AG10803 (cell line): ENCODE measurements at regions not wholly inside any gene's neighbourhood (a gene's known extent, or its start where the extent isn't known, plus 50 kb on each side); places are given as distances from the start of the nearest gene placed in this dataset.

ENCODE experiments used
- DNase-seq: peaks from one replicate; pipeline ENCODE4 v3.0.0; 2010; ENCODE audit warnings: low read depth
- H3K4me3 ChIP-seq: 2 replicates; pipeline ENCODE4 v1.5.1; 2011; ENCODE audit warnings: mild to moderate bottlenecking, low read length, control low read depth
- TF ChIP-seq, protein P1 (sequence below): conservative IDR thresholded peaks from 2 replicates; pipeline ENCODE4 v1.5.1; 2011; ENCODE audit warnings: mild to moderate bottlenecking, low read length, control low read depth, inconsistent platforms

DNA sequence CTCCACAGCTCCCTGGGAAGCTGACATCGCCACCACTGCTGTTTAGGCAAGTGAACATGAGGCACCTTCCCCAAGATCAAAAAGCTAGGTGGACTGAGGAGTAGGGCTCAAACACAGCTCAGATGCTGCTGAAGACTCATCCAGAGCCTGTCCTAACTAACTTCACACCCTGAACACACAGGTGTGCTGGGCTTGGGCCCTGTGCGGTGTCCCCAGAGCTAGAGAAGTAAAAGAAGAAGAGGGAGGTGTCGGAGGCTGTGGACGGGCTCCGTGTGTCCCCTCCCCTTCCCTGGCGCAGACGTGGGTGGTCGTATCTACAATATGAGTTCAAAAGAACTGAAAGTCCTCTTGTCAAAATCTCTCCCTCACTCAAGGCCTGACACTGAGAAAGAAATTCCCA lies 373.4 kb upstream of the MGMT start:
- DNase-seq, result no peak
- TF ChIP-seq, protein P1, sequence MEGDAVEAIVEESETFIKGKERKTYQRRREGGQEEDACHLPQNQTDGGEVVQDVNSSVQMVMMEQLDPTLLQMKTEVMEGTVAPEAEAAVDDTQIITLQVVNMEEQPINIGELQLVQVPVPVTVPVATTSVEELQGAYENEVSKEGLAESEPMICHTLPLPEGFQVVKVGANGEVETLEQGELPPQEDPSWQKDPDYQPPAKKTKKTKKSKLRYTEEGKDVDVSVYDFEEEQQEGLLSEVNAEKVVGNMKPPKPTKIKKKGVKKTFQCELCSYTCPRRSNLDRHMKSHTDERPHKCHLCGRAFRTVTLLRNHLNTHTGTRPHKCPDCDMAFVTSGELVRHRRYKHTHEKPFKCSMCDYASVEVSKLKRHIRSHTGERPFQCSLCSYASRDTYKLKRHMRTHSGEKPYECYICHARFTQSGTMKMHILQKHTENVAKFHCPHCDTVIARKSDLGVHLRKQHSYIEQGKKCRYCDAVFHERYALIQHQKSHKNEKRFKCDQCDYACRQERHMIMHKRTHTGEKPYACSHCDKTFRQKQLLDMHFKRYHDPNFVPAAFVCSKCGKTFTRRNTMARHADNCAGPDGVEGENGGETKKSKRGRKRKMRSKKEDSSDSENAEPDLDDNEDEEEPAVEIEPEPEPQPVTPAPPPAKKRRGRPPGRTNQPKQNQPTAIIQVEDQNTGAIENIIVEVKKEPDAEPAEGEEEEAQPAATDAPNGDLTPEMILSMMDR, result no peak
- H3K4me3 ChIP-seq, result no peak overlapping the region

DNA sequence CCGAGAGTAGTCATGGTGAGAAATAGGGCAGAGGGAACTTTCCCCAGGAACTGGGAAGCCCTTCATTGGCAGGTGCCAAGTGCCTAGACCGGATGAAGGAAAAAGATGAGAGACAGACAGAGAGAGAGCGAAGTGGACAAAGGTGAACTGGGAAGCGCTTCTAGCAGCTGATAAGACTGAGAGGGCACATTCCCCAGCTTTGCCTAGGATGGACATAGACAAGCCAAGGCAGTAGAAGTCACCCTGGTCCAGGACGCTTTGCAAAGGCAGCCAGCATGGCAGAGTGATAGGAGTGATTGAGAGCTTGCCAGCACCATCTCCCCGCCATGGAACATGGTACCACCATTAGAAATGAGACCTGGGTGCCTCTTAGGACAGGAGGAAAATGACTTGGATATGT lies 372.8 kb upstream of the MGMT start:
- no peak for DNase-seq
- no peak overlapping the region for H3K4me3 ChIP-seq
- TF ChIP-seq, protein P1, result no peak

DNA sequence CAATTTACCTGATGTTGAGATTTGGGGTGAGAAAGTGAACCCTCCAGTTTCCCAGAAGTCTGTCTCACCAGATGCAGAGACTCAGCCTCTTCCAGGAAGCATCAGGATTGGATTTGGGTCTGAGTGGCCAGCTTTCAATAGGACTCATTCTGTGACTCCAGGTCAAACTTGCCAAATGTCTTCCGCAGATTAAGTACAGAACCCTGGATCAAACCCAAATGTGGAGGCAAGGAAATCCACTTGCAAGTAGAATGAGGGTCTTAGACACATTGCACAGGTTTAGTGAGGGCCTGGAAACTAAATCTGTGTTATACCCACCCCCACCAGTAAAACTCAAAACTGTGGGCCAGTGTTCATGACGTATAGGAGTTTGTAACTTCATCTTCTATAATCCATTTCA lies 372.2 kb upstream of the MGMT start:
- TF ChIP-seq, protein P1, result no peak
- DNase-seq, result no peak
- H3K4me3 ChIP-seq, result no peak overlapping the region

DNA sequence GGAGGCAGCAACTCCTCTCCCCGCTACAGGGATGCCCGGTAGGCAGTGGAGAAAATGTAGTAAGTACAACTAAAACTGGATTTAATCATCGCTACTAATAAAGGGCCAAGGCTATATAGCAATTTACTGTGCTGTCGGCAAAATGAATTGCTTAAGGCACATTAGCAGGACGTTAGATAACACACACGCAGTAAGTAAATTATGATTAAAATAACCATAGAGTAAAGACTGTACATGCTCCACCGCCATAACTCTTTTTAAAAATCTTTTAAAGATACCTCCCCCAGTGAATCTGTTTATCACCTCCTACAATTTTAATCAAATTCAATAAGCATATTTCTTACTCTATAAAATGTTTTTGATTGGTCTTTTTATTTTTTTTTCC lies 371.4 kb upstream of the MGMT start:
- H3K4me3 ChIP-seq, result no peak overlapping the region
- TF ChIP-seq, protein P1, result no peak
- DNase-seq, result no peak

DNA sequence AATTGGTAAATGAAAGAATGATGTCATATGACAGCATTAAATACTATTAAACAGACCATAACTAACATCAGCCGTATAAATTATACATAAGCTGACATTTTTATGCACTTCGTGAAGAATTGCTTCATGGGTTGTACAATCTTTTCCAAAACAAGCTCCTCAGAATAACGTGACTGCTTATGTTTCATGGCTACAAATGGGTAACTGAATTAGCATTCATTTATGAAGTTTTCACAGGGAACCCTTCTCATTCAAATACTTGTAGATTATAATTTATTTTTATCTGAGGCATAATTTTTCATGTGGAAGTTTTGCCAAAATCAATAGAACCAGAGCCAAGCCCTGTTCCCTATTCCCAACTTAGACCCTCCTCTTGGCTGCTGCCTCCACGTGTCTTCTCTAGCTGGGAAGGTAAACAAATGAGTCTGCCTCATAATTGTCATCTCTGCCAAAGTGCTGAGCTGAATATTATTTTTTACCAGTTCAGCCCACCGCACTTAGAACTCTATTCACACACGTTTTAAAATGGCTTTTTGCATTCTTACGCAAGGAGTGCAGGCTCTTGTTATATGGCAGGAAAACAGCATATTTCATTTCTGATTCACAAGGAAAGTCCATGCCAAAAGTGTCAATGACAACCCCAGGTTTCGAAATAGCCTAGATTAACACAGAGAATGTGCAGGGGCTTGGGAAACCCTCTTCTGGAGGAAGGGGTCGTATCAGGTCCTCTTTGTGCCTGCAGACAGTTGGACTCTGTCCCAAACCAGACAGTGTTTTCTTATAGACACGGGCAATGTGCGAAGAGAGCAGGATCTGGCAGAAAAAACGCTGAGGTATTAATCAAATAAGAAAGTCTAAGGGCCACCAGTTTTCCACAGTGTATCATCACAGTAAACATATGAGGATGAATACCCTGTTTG lies 370.7 kb upstream of the MGMT start:
- TF ChIP-seq, protein P1, result no peak
- peak; percentile 48 for DNase-seq

DNA sequence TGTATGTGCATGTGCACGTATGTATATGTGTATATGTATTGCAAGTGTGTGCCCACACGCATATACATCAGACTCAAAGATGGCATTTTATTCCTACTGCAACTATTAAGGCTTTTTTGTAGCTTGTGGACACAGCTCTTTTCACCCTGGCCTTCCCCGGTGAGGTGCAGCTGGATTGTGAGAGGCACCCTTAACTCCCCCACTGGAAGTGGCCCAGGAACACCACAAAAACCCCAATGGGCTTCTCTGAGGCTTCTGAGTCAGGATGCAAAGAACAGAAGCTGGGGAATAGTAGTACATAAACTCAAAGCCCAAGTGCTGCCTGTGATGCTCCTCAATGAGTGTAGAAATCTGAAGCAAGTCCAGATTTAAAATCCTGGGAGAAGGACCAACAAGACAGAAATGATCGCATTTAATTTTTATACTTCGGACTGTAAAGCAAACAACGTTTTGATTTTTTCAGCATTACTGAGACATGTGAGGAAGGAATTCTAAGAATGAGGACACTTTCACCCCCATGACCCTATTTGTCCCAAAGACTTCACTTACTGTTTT lies 369.2 kb upstream of the MGMT start:
- no peak for DNase-seq
- TF ChIP-seq, protein P1, result no peak
- H3K4me3 ChIP-seq, result no peak overlapping the region

More for the DNA sequence above, 370.7 kb upstream of the MGMT start:
- H3K4me3 ChIP-seq, result no peak overlapping the region

DNA sequence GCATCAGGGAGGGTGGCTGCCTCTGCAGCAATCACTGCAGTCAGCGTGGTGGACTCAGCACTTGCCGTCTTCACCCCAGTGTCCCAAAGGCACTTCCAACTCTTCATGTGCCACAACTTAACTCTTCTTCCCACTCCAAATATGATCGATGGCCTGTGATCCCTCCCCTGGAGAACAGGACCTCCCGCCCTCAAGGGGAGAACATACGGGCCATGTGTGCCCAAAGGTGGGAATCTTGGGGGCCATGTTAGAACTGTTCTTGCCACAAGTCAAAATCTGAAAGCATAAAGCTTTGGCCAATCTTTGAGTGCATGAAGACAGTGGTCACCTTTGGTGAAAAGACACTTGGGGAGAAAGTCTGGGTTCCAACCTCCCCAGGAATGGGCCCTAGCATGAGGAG lies 368.5 kb upstream of the MGMT start:
- TF ChIP-seq, protein P1, result no peak
- H3K4me3 ChIP-seq, result no peak overlapping the region
- DNase-seq, result no peak
